Upper lobe of left lung (tissue), 6 donors: ENCODE measurements at regions not wholly inside any gene's neighbourhood (a gene's known extent, or its start where the extent isn't known, plus 50 kb on each side); places are given as distances from the start of the nearest gene placed in this dataset.

Experiments
- ATAC-seq, 2 donors: fragments of 200-7000 bp; cut with Tn5 transposase; one replicate each; pipeline ENCODE4 v1.9.1; 2022; ENCODE audit warnings: mild to moderate bottlenecking in 2 of 2, moderate library complexity in 2 of 2; ENCODE audit not compliant: low FRiP score in 2 of 2
- DNase-seq, 2 donors: peaks; one replicate each; pipeline ENCODE4 v3.0.0-alpha.2; 2019 to 2020
- H3K27ac ChIP-seq, 4 donors: fragments of 200-600 bp; sonication (generic); one replicate each; pipeline ENCODE4 v1.5.1; 2016 to 2019
- H3K27me3 ChIP-seq, 4 donors: fragments of 200-600 bp; sonication (generic); one replicate each; pipeline ENCODE4 v1.5.1; 2017 to 2019
- H3K36me3 ChIP-seq, 4 donors: fragments of 200-600 bp; sonication (generic); one replicate each; pipeline ENCODE4 v1.5.1; 2016 to 2019
- H3K4me1 ChIP-seq, 4 donors: fragments of 200-600 bp; sonication (generic); one replicate each; pipeline ENCODE4 v1.5.1; 2018 to 2019
- H3K4me3 ChIP-seq, 4 donors: fragments of 200-600 bp; sonication (generic); one replicate each; pipeline ENCODE4 v1.5.1; 2017 to 2019; ENCODE audit warnings: mild to moderate bottlenecking in 2 of 4, moderate library complexity in 1 of 4
- H3K9me3 ChIP-seq, 4 donors: fragments of 200-600 bp; sonication (generic); one replicate each; pipeline ENCODE4 v1.5.1; 2018 to 2019
- CTCF ChIP-seq, 6 experiments: fragments of 450-650 bp in 4 of 6; fragments of 200-600 bp in 2 of 6; sonication (generic) in 2 of 6; IDR thresholded peaks; one replicate each; pipeline ENCODE4 v1.5.1; 2016 to 2019; ENCODE audit warnings: antibody characterized with exemption in 6 of 6
- EP300 ChIP-seq, 4 donors: sonication (generic); formaldehyde crosslinking; IDR thresholded peaks; one replicate each; pipeline ENCODE4 v1.5.1; 2017; ENCODE audit warnings: antibody characterized with exemption in 4 of 4, control low read depth in 2 of 4
- POLR2A ChIP-seq, 4 donors: fragments of 450-650 bp; IDR thresholded peaks; one replicate each; pipeline ENCODE4 v1.5.1; 2016 to 2017; ENCODE audit warnings: antibody characterized with exemption in 4 of 4, mild to moderate bottlenecking in 2 of 4
- POLR2AphosphoS5 ChIP-seq, 2 donors: sonication (generic); formaldehyde crosslinking; IDR thresholded peaks; one replicate each; pipeline ENCODE4 v1.5.1; 2017; ENCODE audit warnings: antibody characterized with exemption in 2 of 2
- WGBS, 2 donors: methylation state at CpG; one replicate each; pipeline ENCODE4 v1.1.5; 2017 to 2018; 5-methylcytosine and 5-hydroxymethylcytosine counted together
- donor health status: DM: no; HTN: no; CAD: no; lungs with moderate emphysema.
- donor health status: DM: no; HTN: yes; CAD: no; lungs with severe emphysema.

DNA sequence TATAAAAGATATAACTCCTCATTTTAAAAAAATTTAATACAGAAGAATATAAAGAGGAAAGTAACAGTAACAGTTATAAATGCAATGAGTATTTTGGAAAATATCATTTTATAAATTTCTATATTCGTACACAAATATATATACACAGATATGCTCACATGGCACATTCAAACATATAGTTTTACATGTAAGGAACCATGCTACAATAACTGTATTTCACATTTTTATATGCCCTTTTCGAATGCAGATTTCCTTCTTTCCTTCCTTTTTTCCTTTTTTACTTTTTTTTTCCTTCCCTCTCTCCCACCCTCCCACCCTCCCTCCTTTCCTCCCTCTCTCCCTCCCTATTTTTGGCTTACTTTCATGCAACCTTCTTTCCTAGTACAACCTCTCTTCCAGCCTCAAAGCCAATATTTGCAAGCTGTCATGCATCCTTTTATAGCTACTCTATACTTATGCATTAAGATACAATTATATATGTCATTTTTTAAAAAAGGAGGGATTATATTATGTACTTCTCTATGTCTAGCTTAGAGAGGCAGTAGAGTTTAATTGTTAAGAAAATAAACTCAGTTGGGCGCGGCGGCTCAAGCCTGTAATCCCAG, 830.5 kb downstream of the IGSF11 start:
- no peak for ATAC-seq

GRCh38 chr3:118207271-118207670, 827.4 kb downstream of the IGSF11 start:
- Histone ChIP-seq H3K27ac (no peak overlapping the region), H3K36me3 (no peaks in the 10 kb centered on the region), H3K9me3 (no peaks in the 10 kb centered on the region), H3K27me3 (no peaks in the 10 kb centered on the region), H3K4me1 (no peaks in the 10 kb centered on the region), H3K4me3 (no peak overlapping the region)
- DNase-seq, result no peak
- ATAC-seq, result no peak
- TF ChIP-seq EP300 (IDR thresholded peaks at IDR 0.05), result no peak
- WGBS, 2 donors, result 65 to 71% methylated on average over 3 of the region's 3 CpGs

More for the DNA sequence above, 830.5 kb downstream of the IGSF11 start:
- DNase-seq, result no peak
- no peak for TF ChIP-seq POLR2AphosphoS5 (IDR thresholded peaks at IDR 0.05)
- TF ChIP-seq CTCF (IDR thresholded peaks at IDR 0.05), result no peak
- no peak for TF ChIP-seq POLR2A (IDR thresholded peaks at IDR 0.05)
- Histone ChIP-seq H3K27ac (no peak overlapping the region), H3K36me3 (no peaks in the 10 kb centered on the region), H3K27me3 (no peaks in the 10 kb centered on the region), H3K4me1 (no peaks in the 10 kb centered on the region), H3K4me3 (no peak overlapping the region), H3K9me3 (peaks cover 0 to 4% (median 0%) of the 10 kb centered on the region in 4 donors)
- WGBS, 2 donors, result 89 to 90% methylated on average over 5 of the region's 5 CpGs

GRCh38 chr3:118208642-118209041, 826.0 kb downstream of the IGSF11 start:
- H3K4me1 ChIP-seq, result no peaks in the 10 kb centered on the region
- H3K9me3 ChIP-seq, result no peaks in the 10 kb centered on the region
- 45 to 47% methylated on average over 2 of the region's 2 CpGs for WGBS, 2 donors
- DNase-seq (no peak), ATAC-seq (no peak)
- no peaks in the 10 kb centered on the region for H3K36me3 ChIP-seq
- no peaks in the 10 kb centered on the region for H3K27me3 ChIP-seq
- H3K27ac ChIP-seq, result no peak overlapping the region
- H3K4me3 ChIP-seq, result no peak overlapping the region
- TF ChIP-seq CTCF (IDR thresholded peaks at IDR 0.05) (no peak), EP300 (IDR thresholded peaks at IDR 0.05) (no peak), POLR2AphosphoS5 (IDR thresholded peaks at IDR 0.05) (no peak), POLR2A (IDR thresholded peaks at IDR 0.05) (no peak)

DNA sequence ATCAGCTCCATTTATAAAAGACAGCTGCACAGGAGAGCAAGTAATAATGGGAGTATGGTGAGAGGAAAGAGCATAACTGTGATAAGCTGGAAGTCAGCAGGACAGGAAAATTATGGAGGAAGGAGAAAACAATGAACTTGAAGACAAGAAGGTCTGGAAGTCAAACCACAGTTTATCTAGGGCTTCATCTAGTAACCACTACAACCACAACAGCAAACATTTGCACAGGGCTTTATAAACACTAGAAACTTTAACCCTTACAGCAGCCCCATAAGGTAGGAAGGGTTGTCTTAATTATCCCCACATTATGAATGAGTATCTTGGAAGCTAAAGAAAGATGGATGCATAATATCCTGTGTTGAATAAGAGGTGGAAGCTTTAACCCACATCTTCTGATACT, 820.8 kb downstream of the IGSF11 start:
- Histone ChIP-seq H3K4me1 (no peaks in the 10 kb centered on the region), H3K27me3 (no peaks in the 10 kb centered on the region), H3K27ac (no peak overlapping the region), H3K9me3 (no peaks in the 10 kb centered on the region), H3K36me3 (no peaks in the 10 kb centered on the region), H3K4me3 (no peak overlapping the region)
- ATAC-seq (no peak), DNase-seq (no peak)
- TF ChIP-seq CTCF (IDR thresholded peaks at IDR 0.05) (no peak), EP300 (IDR thresholded peaks at IDR 0.05) (no peak), POLR2A (IDR thresholded peaks at IDR 0.05) (no peak), POLR2AphosphoS5 (IDR thresholded peaks at IDR 0.05) (no peak)

- TF ChIP-seq EP300 (IDR thresholded peaks at IDR 0.05) (no peak), CTCF (IDR thresholded peaks at IDR 0.05) (no peak), POLR2A (IDR thresholded peaks at IDR 0.05) (no peak), POLR2AphosphoS5 (IDR thresholded peaks at IDR 0.05) (no peak)
- WGBS, 2 donors, result 71 to 74% methylated on average over 3 of the region's 3 CpGs
- peaks cover 0 to 1% (median 0%) of the 10 kb centered on the region in 4 donors for H3K9me3 ChIP-seq
- no peaks in the 10 kb centered on the region for H3K27me3 ChIP-seq
- no peaks in the 10 kb centered on the region for H3K4me1 ChIP-seq
- no peak for ATAC-seq
- H3K36me3 ChIP-seq, result no peaks in the 10 kb centered on the region
- H3K27ac ChIP-seq, result no peak overlapping the region
- H3K4me3 ChIP-seq, result no peak overlapping the region
- DNase-seq, result no peak
These were observed 808.4 kb downstream of the IGSF11 start for GRCh38 chr3:118226206-118226605.
